AML-193 (cell line): ENCODE measurements at regions not wholly inside any gene's neighbourhood (a gene's known extent, or its start where the extent isn't known, plus 50 kb on each side); places are given as distances from the start of the nearest gene placed in this dataset.

Experiments
- DNase-seq, 2 experiments: peaks; one replicate each; lab custom pipeline; 2025; lab: John Stamatoyannopoulos, UW

DNA sequence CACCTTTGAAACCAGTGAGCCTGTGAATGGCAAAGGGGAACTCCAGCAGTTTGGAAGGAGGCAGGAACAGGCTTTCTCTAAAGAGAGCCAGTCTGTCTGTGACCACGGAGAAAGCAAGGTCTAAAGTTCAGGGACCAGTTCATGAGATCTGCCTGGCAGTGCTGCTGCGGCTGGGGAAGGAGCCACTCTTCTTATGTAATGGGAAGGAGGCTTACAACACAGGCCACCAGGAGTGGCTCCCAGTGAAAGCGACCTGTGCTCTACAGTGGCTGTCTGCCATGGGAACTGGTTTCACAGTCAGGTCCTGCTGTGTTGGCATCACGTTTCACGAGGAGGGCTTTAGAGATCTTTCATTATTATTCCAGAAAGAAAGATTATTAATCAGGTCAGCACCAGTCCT, 291.9 kb upstream of the PRDM1 start:
- peak; percentile 88 to 89 for DNase-seq

DNA sequence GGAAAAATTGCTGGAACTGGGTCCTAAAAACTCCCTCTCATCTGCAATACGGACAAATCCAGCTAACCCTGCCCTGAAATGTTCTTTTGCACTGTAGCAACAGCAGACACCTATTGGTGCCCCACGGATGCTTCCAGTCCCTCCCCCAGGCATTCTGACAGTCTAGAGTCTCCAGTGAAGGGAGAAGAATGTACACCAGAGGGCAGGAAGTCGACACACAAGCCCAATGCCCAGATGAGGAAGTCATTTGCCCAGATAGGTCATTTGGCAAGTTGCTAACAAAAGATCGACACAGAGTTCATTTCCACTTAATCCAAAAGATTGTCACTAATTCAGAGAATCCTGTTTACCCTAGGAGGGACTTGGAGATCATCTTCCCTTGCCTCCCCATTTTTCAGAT, 293.0 kb upstream of the PRDM1 start:
- peak; percentile 91 to 93 for DNase-seq

- peak; percentile 57 to 60 for DNase-seq
Measured at GRCh38 chr6:105791583-105792318, 294.4 kb upstream of the PRDM1 start.

DNA sequence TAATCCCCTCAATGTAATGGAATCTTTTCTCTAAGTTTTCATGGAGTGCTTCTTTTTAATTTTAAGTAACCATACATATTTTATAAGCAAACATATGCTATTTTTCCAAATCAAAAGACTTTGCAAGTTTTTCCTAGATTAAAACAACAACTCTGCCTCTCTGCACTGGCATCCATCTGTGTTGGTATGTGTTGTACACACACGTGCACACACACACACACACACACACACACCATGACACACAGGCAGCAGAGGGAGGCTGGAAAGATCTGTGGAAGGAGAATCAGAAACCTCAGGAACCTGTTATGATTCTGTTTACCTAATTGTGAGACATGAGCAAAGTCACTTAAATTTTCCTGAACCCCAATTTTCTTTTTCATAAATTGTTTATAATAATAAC, 295.0 kb upstream of the PRDM1 start:
- no peak for DNase-seq

DNA sequence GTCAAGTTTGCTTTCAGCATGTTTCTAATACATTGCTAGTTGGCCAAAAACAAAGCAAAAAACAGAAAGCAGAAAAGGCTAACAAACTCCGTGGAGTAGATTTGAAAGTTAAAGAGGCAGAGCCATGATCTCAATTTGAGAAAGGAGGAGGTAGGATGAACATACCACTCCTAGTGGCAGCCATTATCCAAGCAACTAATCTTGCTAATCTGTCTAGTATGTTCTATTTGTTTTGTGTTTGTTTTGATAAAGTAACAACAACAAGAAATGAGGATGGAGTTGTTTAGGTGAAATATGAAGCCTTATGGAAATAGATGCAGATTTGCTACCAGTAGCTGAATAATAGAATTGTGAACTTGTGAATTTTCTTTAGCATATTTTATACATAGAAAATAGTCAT, 295.5 kb upstream of the PRDM1 start:
- DNase-seq, result no peak

DNA sequence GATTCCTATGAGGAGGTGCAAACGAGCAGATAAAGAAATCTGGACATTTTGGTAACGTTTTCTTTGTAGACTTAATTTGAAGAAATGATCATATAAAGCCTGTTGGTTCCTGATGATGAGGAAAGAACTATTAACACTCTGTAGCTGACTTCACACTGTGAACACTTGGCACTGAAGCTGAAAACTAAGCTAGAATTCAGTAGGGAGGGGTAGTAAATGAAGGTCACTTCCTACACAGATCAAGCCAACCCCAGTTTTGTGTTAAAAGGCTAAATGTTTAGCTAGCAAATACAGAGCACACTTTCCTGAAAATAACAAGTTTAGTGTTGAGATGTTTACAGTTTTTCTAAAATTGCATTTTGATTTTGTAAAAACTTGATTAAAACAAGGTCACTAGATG, 296.2 kb upstream of the PRDM1 start:
- DNase-seq, result no peak

- no peak for DNase-seq
Measured at GRCh38 chr6:105787747-105788146, 298.4 kb upstream of the PRDM1 start.

- no peak for DNase-seq
Measured at GRCh38 chr6:105786890-105787655, 299.1 kb upstream of the PRDM1 start.

GRCh38 chr6:105786449-105786848, 299.7 kb upstream of the PRDM1 start:
- DNase-seq, result peak; percentile 74 to 83

DNA sequence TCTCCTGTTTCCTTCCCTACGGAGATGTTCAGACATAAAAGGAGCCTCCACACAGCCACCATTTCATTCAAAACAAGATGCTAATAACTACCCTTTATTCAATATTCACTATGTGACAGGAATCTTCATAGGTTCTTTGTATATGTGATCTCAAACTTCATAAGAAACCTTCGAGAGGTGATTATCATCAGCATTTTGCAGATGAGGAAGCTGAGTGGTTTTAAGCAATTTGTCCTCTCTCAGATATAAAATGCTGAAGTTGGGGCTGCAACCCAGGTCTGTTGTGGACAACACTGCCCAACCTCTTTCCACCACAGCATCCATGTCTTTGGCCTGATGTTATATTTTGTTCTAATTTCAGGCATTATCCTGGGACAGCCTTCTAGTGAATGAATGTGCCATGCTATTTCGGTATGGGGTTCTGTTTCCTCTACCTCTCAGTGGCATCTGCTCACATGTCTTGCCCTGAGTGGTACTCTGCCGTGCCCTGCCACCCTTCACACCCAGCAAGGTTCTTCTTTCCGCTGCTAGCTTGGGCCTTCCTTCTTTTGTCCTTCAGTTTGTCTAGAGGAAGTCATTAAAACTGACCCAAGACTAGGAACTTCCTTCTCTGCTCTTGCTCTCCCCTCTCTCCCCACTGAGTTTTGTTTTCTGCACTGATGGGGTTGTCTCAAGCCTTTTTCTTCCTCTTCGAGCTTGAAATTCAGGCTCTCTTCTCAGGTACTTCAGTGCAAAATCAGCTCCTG, 300.9 kb upstream of the PRDM1 start:
- peak; percentile 98 to 99 for DNase-seq

GRCh38 chr6:105784179-105784578, 302.0 kb upstream of the PRDM1 start:
- DNase-seq, result no peak

GRCh38 chr6:105783333-105783935, 302.7 kb upstream of the PRDM1 start:
- peak; percentile 54 to 62 for DNase-seq

- no peak for DNase-seq
Measured at GRCh38 chr6:105781915-105782314, 304.2 kb upstream of the PRDM1 start.

DNA sequence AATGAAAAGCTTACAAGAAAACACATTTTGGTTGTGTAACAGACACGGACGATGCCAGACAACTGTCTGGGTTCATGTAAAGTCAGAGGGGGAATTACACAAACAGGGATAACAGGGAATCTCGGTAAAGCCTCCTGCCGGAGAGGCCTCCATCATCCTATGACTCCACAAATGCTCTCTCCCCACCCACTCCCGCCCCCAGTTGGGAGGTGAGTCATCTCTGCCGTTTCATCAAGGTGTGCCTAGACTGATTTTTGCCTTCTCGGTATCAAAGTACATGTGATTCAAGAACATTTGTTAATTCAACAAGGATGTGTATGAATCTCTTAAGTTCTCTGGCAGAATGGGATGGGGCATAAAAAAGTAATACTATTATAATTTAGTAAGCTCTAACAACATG, 304.9 kb upstream of the PRDM1 start:
- no peak for DNase-seq

- no peak for DNase-seq
Measured at GRCh38 chr6:105780146-105780860, 305.8 kb upstream of the PRDM1 start.

DNA sequence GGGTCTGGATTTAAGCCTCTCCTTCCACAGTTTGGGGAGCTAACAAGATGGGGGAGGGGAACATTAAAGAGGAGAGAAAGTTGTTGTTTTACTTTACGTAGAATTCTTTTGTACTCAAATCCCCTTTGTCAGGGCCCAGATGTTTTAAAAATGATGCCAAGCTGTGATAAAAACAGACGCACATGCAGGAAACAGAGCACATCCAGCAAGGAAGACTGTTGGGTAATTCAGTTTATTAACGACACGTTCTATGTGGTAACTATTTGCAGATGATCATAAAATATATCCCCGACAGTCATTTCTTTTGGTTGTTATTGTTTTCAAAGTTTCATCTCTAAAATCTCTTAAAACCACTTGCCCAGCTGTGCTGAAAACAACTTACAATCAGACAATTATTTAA, 307.0 kb upstream of the PRDM1 start:
- DNase-seq, result no peak

DNA sequence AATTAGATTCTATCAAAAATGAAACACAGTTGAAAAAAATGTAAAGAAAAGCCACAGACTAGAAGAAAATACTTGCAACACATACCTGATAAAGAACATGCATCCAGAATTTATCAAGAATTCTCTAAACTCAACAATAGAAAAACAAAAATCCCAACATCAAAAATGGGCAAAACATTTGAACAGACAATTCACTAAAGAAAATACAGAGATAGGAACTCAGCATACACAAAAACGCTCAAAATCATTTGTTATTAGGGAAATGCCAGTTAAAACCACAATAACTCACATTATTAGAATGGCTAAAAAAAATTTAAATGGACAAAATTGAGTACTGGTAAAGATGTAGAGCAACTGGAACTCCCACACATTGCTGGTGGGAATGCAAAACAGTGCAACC, 311.0 kb upstream of the PRDM1 start:
- no peak for DNase-seq

- DNase-seq, result no peak
Measured at GRCh38 chr6:105774247-105774646, 311.9 kb upstream of the PRDM1 start.

GRCh38 chr6:105771313-105771970, 314.7 kb upstream of the PRDM1 start:
- DNase-seq, result no peak

GRCh38 chr6:105769987-105770386, 316.1 kb upstream of the PRDM1 start:
- no peak for DNase-seq

DNA sequence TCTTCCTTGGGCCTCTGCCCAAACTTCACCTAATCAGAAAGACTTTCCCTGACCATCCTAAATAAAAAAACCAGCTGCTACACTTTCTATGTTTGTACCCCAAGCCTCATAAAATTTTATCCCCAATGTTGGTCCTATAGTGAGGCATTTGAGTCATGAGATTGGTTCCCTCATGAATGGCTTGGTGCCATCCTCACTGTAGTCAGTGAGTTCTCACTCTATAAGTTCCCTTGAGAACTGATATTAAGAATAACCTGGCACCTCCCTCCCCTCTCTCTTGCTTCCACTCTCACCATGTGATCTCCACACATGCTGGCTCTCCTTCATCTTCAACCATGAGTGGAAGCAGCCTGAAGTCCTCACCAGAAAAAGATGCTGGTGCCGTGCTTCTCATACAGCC, 316.9 kb upstream of the PRDM1 start:
- no peak for DNase-seq
